WTC11 (cell line): ENCODE measurements at regions not wholly inside any gene's neighbourhood (a gene's known extent, or its start where the extent isn't known, plus 50 kb on each side); places are given as distances from the start of the nearest gene placed in this dataset.

Experiments used
- ATAC-seq: fragments of 200-7000 bp; cut with Tn5 transposase; 2 replicates; pipeline ENCODE4 v1.10.0; 2021; ENCODE audit warnings: mild to moderate bottlenecking, moderate library complexity
- CTCF ChIA-PET: fragments of 300-600 bp; sonication (Branson Sonifier 250); formaldehyde crosslinking; loops from one replicate; lab custom pipeline; 2021; ENCODE audit warnings: antibody characterized with exemption; lab: Charles Lee
- POLR2A ChIA-PET: fragments of 350-600 bp; sonication (Branson Sonifier 250); formaldehyde crosslinking; loops from one replicate; lab custom pipeline; 2021; ENCODE audit warnings: antibody characterized with exemption; lab: Charles Lee
- DNase-seq: peaks from one replicate; pipeline ENCODE4 v3.0.0; 2021; ENCODE audit warnings: low spot score
- H3K27ac Mint-ChIP-seq: 2 replicates; pipeline ENCODE4 v1.8.0; 2021; ENCODE audit warnings: mixed read lengths
- H3K27me3 Mint-ChIP-seq: 2 replicates; pipeline ENCODE4 v1.8.0; 2021; ENCODE audit warnings: low read depth, mild to moderate bottlenecking, moderate library complexity, mixed read lengths
- H3K36me3 Mint-ChIP-seq: 2 replicates; pipeline ENCODE4 v1.8.0; 2021; ENCODE audit warnings: mixed read lengths
- H3K4me1 Mint-ChIP-seq: 2 replicates; pipeline ENCODE4 v1.8.0; 2022; ENCODE audit warnings: mixed read lengths
- H3K4me3 Mint-ChIP-seq: 2 replicates; pipeline ENCODE4 v1.8.0; 2021; ENCODE audit warnings: mild to moderate bottlenecking, moderate library complexity, mixed read lengths
- H3K9me3 Mint-ChIP-seq: 2 replicates; pipeline ENCODE4 v1.8.0; 2021; ENCODE audit warnings: mixed read lengths
- GABPB1 ChIP-seq: sonication (generic); formaldehyde crosslinking; IDR thresholded peaks from 2 replicates; pipeline ENCODE4 v1.8.1; 2023; ENCODE audit warnings: mild to moderate bottlenecking, missing genetic modification reagents
- NR1H2 ChIP-seq: sonication (generic); formaldehyde crosslinking; IDR thresholded peaks from 2 replicates; pipeline ENCODE4 v1.9.0; 2021; ENCODE audit warnings: mild to moderate bottlenecking, moderate library complexity, missing genetic modification reagents
- SMAD4 ChIP-seq: sonication (generic); formaldehyde crosslinking; IDR thresholded peaks from 2 replicates; pipeline ENCODE4 v1.8.0; 2022; ENCODE audit warnings: mild to moderate bottlenecking, missing genetic modification reagents
- TP53 ChIP-seq: sonication (generic); formaldehyde crosslinking; IDR thresholded peaks from 2 replicates; pipeline ENCODE4 v1.8.1; 2023; ENCODE audit warnings: mild to moderate bottlenecking, missing genetic modification reagents
- ZNF232 ChIP-seq: sonication (generic); formaldehyde crosslinking; IDR thresholded peaks from 2 replicates; pipeline ENCODE4 v1.8.0; 2022; ENCODE audit warnings: mild to moderate bottlenecking, missing genetic modification reagents
- TF ChIP-seq, protein P1 (sequence below): sonication (generic); formaldehyde crosslinking; IDR thresholded peaks from 2 replicates; pipeline ENCODE4 v1.8.0; 2023; ENCODE audit warnings: missing genetic modification reagents, mild to moderate bottlenecking, borderline replicate concordance
- TF ChIP-seq, protein P2 (sequence below): fragments of 250-450 bp; sonication (Bioruptor Pico); IDR thresholded peaks from 2 replicates; pipeline ENCODE4 v1.9.0; 2021; ENCODE audit warnings: mild to moderate bottlenecking
- TF ChIP-seq, protein P3 (sequence below): sonication (generic); formaldehyde crosslinking; IDR thresholded peaks from 2 replicates; pipeline ENCODE4 v1.8.1; 2023; ENCODE audit warnings: mild to moderate bottlenecking, missing genetic modification reagents, borderline replicate concordance
- TF ChIP-seq, protein P4 (sequence below): fragments of 250-450 bp; sonication (Bioruptor Pico); IDR thresholded peaks from 2 replicates; pipeline ENCODE4 v1.9.0; 2021; ENCODE audit warnings: mild to moderate bottlenecking, borderline replicate concordance
- TF ChIP-seq, protein P5 (sequence below): fragments of 250-450 bp; sonication (Bioruptor Pico); conservative IDR thresholded peaks from 2 replicates; pipeline ENCODE4 v1.9.0; 2021; ENCODE audit warnings: mild to moderate bottlenecking

DNA sequence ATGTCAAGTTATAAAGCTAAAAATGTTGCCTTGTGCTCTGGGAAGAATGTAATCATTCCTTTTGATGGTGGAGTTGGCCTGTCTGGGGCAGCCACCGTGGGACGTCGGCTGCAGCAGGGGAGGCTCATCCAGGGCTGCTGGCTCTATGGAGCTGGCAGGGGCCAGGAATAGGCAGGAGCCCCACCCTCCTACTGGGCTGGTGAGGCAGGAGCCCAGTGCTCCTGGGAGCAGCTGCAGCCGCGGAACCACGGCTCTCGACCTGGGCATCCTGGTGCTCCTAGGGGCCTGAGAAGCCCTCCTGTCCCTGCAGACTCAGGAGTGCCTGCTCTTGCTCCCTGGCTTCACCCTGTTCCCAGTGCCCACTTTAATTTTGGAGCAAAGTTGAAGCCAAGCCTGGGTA lies 127.1 kb downstream of the DIPK2A start (continued):
- TF ChIP-seq, protein P1, sequence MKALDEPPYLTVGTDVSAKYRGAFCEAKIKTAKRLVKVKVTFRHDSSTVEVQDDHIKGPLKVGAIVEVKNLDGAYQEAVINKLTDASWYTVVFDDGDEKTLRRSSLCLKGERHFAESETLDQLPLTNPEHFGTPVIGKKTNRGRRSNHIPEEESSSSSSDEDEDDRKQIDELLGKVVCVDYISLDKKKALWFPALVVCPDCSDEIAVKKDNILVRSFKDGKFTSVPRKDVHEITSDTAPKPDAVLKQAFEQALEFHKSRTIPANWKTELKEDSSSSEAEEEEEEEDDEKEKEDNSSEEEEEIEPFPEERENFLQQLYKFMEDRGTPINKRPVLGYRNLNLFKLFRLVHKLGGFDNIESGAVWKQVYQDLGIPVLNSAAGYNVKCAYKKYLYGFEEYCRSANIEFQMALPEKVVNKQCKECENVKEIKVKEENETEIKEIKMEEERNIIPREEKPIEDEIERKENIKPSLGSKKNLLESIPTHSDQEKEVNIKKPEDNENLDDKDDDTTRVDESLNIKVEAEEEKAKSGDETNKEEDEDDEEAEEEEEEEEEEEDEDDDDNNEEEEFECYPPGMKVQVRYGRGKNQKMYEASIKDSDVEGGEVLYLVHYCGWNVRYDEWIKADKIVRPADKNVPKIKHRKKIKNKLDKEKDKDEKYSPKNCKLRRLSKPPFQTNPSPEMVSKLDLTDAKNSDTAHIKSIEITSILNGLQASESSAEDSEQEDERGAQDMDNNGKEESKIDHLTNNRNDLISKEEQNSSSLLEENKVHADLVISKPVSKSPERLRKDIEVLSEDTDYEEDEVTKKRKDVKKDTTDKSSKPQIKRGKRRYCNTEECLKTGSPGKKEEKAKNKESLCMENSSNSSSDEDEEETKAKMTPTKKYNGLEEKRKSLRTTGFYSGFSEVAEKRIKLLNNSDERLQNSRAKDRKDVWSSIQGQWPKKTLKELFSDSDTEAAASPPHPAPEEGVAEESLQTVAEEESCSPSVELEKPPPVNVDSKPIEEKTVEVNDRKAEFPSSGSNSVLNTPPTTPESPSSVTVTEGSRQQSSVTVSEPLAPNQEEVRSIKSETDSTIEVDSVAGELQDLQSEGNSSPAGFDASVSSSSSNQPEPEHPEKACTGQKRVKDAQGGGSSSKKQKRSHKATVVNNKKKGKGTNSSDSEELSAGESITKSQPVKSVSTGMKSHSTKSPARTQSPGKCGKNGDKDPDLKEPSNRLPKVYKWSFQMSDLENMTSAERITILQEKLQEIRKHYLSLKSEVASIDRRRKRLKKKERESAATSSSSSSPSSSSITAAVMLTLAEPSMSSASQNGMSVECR, result no peak
- no peak for TF ChIP-seq TP53 (CRISPR knock-in tag)
- TF ChIP-seq GABPB1 (CRISPR knock-in tag), result no peak
- TF ChIP-seq NR1H2 (CRISPR knock-in tag), result no peak
- TF ChIP-seq, protein P2, sequence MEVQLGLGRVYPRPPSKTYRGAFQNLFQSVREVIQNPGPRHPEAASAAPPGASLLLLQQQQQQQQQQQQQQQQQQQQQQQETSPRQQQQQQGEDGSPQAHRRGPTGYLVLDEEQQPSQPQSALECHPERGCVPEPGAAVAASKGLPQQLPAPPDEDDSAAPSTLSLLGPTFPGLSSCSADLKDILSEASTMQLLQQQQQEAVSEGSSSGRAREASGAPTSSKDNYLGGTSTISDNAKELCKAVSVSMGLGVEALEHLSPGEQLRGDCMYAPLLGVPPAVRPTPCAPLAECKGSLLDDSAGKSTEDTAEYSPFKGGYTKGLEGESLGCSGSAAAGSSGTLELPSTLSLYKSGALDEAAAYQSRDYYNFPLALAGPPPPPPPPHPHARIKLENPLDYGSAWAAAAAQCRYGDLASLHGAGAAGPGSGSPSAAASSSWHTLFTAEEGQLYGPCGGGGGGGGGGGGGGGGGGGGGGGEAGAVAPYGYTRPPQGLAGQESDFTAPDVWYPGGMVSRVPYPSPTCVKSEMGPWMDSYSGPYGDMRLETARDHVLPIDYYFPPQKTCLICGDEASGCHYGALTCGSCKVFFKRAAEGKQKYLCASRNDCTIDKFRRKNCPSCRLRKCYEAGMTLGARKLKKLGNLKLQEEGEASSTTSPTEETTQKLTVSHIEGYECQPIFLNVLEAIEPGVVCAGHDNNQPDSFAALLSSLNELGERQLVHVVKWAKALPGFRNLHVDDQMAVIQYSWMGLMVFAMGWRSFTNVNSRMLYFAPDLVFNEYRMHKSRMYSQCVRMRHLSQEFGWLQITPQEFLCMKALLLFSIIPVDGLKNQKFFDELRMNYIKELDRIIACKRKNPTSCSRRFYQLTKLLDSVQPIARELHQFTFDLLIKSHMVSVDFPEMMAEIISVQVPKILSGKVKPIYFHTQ (CRISPR knock-in tag), result no peak

DNA sequence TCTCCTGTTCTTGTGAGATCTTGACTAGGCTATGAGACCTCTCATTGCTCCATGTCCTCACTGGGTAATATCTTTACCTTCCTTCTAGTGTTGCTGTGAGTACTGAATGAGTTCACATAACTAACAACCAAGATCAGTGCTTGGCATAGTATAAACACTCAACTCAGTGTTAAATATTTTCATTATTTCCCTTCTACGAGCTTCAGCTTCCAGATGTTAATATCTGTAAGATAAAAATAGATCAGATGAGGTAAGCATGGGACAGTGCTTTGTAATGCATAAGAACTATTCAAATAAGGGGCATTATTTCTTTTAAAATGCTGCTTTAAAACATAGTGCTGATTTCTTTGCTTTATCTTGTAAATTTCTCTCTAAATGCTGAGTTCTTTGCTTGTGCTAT lies 130.8 kb downstream of the DIPK2A start:
- DNase-seq (no peak), ATAC-seq (no peak; the same call in 1 of the 2 replicates)
- no peak overlapping the region; the same call in 1 of the 2 replicates for H3K4me3 Mint-ChIP-seq
- peaks cover 8% of the 10 kb centered on the region for H3K36me3 Mint-ChIP-seq
- POLR2A ChIA-PET, result no interaction called here
- H3K27ac Mint-ChIP-seq, result no peak overlapping the region
- CTCF ChIA-PET, result no interaction called here
- H3K27me3 Mint-ChIP-seq, result no peaks in the 10 kb centered on the region
- H3K4me1 Mint-ChIP-seq, result peaks cover 34% of the 10 kb centered on the region
- TF ChIP-seq, protein P3, sequence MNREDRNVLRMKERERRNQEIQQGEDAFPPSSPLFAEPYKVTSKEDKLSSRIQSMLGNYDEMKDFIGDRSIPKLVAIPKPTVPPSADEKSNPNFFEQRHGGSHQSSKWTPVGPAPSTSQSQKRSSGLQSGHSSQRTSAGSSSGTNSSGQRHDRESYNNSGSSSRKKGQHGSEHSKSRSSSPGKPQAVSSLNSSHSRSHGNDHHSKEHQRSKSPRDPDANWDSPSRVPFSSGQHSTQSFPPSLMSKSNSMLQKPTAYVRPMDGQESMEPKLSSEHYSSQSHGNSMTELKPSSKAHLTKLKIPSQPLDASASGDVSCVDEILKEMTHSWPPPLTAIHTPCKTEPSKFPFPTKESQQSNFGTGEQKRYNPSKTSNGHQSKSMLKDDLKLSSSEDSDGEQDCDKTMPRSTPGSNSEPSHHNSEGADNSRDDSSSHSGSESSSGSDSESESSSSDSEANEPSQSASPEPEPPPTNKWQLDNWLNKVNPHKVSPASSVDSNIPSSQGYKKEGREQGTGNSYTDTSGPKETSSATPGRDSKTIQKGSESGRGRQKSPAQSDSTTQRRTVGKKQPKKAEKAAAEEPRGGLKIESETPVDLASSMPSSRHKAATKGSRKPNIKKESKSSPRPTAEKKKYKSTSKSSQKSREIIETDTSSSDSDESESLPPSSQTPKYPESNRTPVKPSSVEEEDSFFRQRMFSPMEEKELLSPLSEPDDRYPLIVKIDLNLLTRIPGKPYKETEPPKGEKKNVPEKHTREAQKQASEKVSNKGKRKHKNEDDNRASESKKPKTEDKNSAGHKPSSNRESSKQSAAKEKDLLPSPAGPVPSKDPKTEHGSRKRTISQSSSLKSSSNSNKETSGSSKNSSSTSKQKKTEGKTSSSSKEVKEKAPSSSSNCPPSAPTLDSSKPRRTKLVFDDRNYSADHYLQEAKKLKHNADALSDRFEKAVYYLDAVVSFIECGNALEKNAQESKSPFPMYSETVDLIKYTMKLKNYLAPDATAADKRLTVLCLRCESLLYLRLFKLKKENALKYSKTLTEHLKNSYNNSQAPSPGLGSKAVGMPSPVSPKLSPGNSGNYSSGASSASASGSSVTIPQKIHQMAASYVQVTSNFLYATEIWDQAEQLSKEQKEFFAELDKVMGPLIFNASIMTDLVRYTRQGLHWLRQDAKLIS (CRISPR knock-in tag), result no peak
- TF ChIP-seq, protein P4, sequence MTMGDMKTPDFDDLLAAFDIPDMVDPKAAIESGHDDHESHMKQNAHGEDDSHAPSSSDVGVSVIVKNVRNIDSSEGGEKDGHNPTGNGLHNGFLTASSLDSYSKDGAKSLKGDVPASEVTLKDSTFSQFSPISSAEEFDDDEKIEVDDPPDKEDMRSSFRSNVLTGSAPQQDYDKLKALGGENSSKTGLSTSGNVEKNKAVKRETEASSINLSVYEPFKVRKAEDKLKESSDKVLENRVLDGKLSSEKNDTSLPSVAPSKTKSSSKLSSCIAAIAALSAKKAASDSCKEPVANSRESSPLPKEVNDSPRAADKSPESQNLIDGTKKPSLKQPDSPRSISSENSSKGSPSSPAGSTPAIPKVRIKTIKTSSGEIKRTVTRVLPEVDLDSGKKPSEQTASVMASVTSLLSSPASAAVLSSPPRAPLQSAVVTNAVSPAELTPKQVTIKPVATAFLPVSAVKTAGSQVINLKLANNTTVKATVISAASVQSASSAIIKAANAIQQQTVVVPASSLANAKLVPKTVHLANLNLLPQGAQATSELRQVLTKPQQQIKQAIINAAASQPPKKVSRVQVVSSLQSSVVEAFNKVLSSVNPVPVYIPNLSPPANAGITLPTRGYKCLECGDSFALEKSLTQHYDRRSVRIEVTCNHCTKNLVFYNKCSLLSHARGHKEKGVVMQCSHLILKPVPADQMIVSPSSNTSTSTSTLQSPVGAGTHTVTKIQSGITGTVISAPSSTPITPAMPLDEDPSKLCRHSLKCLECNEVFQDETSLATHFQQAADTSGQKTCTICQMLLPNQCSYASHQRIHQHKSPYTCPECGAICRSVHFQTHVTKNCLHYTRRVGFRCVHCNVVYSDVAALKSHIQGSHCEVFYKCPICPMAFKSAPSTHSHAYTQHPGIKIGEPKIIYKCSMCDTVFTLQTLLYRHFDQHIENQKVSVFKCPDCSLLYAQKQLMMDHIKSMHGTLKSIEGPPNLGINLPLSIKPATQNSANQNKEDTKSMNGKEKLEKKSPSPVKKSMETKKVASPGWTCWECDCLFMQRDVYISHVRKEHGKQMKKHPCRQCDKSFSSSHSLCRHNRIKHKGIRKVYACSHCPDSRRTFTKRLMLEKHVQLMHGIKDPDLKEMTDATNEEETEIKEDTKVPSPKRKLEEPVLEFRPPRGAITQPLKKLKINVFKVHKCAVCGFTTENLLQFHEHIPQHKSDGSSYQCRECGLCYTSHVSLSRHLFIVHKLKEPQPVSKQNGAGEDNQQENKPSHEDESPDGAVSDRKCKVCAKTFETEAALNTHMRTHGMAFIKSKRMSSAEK (CRISPR knock-in tag), result no peak
- no peak for TF ChIP-seq SMAD4 (CRISPR knock-in tag)
- no peak for TF ChIP-seq ZNF232 (CRISPR knock-in tag)
- TF ChIP-seq, protein P5, sequence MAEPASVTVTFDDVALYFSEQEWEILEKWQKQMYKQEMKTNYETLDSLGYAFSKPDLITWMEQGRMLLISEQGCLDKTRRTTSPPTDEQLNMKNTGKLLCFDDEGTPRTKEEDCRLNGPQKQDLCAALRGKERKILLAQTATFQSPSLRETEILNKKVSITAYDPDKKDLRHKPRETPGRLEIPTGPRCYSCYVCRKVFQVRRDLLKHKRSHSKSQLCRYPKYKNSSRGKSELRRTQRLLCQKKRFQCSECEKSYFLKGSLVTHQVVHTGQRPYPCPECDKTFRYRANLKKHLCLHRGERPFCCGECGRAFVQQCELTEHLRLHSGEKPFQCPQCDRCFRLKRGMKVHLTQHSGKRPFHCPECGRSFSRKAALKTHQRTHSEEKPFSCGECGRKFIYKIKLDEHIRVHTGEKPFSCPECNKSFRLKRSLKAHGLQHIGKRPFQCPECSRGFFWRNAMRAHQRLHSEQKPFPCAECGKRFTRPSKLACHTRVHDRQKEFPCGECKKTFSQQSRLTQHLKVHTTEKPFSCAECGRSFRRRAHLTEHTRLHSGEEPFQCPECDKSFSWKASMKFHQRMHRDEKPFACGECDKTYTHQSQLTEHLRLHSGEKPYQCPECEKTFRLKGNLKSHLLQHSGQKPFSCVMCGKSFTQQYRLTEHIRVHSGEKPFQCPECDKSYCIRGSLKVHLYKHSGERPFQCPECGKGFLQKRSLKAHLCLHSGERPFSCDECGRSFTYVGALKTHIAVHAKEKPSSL, result no peak
- H3K9me3 Mint-ChIP-seq, result peaks cover 30% of the 10 kb centered on the region
